Activated T-helper 17 cell treated with anti-CD3 and anti-CD28 coated beads, Interleukin-2, amount 50 U/mL, for 72 hours (primary cell): ENCODE measurements at regions not wholly inside any gene's neighbourhood (a gene's known extent, or its start where the extent isn't known, plus 50 kb on each side); places are given as distances from the start of the nearest gene placed in this dataset.

Experiments
- ATAC-seq: fragments of 150-1000 bp; cut with Tn5 transposase; replicated peaks from 2 replicates; pipeline ENCODE4 v1.10.0; 2021; ENCODE audit warnings: mild to moderate bottlenecking, moderate library complexity
- H3K27ac Mint-ChIP-seq: one replicate; pipeline ENCODE4 v1.8.0; 2022; ENCODE audit warnings: mixed read lengths
- H3K27me3 Mint-ChIP-seq: one replicate; pipeline ENCODE4 v1.8.0; 2022; ENCODE audit warnings: mixed read lengths
- H3K36me3 Mint-ChIP-seq: one replicate; pipeline ENCODE4 v1.8.0; 2022; ENCODE audit warnings: low read depth, mild to moderate bottlenecking, mixed read lengths
- H3K4me1 Mint-ChIP-seq: one replicate; pipeline ENCODE4 v1.8.0; 2022; ENCODE audit warnings: mixed read lengths
- H3K4me3 Mint-ChIP-seq: one replicate; pipeline ENCODE4 v1.8.0; 2022; ENCODE audit warnings: mild to moderate bottlenecking, mixed read lengths
- H3K9me3 Mint-ChIP-seq: one replicate; pipeline ENCODE4 v1.8.0; 2022; ENCODE audit warnings: mixed read lengths

DNA sequence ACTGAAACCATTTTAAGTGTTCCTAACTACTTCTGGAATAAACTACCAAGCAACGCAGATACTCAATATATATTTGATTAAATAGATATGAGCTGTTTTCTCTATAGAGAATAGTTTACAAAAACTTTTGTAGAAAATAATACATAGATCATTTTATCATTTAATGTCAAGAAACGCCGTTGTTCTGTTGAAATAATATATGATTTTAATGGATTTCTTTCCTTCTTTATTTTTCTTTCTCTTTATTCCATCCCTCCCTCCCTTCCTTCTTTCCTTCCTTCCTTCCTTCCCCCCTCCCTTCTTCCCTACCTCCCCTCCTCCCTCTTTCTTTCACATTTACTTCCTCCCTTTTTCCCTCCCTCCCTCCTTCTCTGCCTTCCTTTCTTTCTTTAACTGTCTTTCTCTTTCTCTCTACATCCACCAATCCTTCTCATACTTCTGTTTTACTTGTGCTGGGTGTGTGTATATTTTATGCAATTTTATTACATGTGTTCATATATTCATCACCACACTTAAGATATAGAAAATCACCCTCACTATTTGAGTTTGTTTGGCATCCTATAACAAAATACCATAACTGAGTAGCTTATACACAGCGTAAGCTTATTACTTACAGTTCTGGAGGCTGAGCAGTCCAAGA, 230.9 kb upstream of the BRINP3 start:
- no peak for ATAC-seq
- H3K4me3 Mint-ChIP-seq, result no peak overlapping the region
- no peaks in the 10 kb centered on the region for H3K4me1 Mint-ChIP-seq
- no peaks in the 10 kb centered on the region for H3K36me3 Mint-ChIP-seq
- no peak overlapping the region for H3K27ac Mint-ChIP-seq
- H3K27me3 Mint-ChIP-seq, result no peaks in the 10 kb centered on the region
- H3K9me3 Mint-ChIP-seq, result peaks cover 13% of the 10 kb centered on the region

DNA sequence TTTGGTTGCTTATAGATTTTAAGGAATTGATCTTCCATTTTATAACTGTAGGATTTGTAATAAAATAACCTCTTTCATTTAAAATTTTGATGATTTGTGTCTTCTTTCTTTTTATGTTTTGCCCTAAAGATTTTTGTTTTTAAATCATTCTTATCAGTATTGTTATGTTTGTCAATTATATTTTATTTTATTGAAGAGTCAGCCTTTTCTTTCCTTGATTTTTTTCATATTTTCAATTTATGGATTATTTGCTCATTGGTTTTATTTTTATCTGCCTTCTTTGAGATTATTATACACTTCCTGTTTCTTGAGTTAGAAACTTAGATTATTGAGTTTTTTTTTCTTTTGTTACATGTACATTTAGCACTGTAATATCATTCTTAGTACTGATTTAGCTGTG, 233.4 kb upstream of the BRINP3 start:
- no peak for ATAC-seq
- Mint-ChIP-seq H3K4me1 (no peaks in the 10 kb centered on the region), H3K4me3 (no peak overlapping the region), H3K27ac (no peak overlapping the region), H3K27me3 (no peaks in the 10 kb centered on the region), H3K36me3 (no peaks in the 10 kb centered on the region), H3K9me3 (peaks cover 12% of the 10 kb centered on the region)

- Mint-ChIP-seq H3K4me1 (no peaks in the 10 kb centered on the region), H3K4me3 (no peak overlapping the region), H3K27ac (no peak overlapping the region), H3K27me3 (no peaks in the 10 kb centered on the region), H3K9me3 (peaks cover 10% of the 10 kb centered on the region), H3K36me3 (no peaks in the 10 kb centered on the region)
- no peak for ATAC-seq
These were observed 239.4 kb upstream of the BRINP3 start for GRCh38 chr1:190717055-190717454.

- Mint-ChIP-seq H3K36me3 (no peaks in the 10 kb centered on the region), H3K4me1 (no peaks in the 10 kb centered on the region), H3K9me3 (no peaks in the 10 kb centered on the region), H3K27ac (no peak overlapping the region), H3K27me3 (no peaks in the 10 kb centered on the region), H3K4me3 (no peak overlapping the region)
- no peak for ATAC-seq
These were observed 259.4 kb upstream of the BRINP3 start for GRCh38 chr1:190736971-190737590.

GRCh38 chr1:190738317-190738716, 260.7 kb upstream of the BRINP3 start:
- Mint-ChIP-seq H3K9me3 (no peaks in the 10 kb centered on the region), H3K36me3 (no peaks in the 10 kb centered on the region), H3K27ac (no peak overlapping the region), H3K27me3 (no peaks in the 10 kb centered on the region), H3K4me1 (no peaks in the 10 kb centered on the region), H3K4me3 (no peak overlapping the region)
- no peak for ATAC-seq

DNA sequence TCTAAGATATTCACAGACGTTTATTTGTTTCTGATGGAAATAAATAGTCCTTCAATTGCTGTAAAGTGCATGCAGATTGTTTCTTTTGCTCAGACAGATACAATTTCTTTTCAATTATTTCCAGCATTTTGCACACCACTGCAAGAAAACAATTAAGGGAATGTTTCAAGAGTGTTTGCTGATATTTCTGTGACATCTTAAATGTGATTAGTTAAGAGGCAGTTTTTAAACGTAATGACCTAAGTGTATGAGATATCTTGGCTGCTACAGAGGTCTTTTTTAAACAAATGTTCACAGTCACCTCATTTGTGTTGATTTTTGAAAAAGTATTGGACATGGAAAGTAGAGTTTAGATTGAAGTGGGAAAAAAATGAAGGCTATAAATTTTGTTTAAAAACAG, 262.3 kb upstream of the BRINP3 start:
- no peaks in the 10 kb centered on the region for H3K4me1 Mint-ChIP-seq
- no peak for ATAC-seq
- no peaks in the 10 kb centered on the region for H3K27me3 Mint-ChIP-seq
- peaks cover 4% of the 10 kb centered on the region for H3K9me3 Mint-ChIP-seq
- H3K36me3 Mint-ChIP-seq, result no peaks in the 10 kb centered on the region
- no peak overlapping the region for H3K27ac Mint-ChIP-seq
- no peak overlapping the region for H3K4me3 Mint-ChIP-seq

- H3K36me3 Mint-ChIP-seq, result no peaks in the 10 kb centered on the region
- H3K4me3 Mint-ChIP-seq, result no peak overlapping the region
- ATAC-seq, result no peak
- H3K4me1 Mint-ChIP-seq, result no peaks in the 10 kb centered on the region
- H3K27me3 Mint-ChIP-seq, result no peaks in the 10 kb centered on the region
- peaks cover 4% of the 10 kb centered on the region for H3K9me3 Mint-ChIP-seq
- H3K27ac Mint-ChIP-seq, result no peak overlapping the region
These were observed 270.0 kb upstream of the BRINP3 start for GRCh38 chr1:190747704-190748103.

GRCh38 chr1:190752131-190752530, 274.5 kb upstream of the BRINP3 start:
- H3K36me3 Mint-ChIP-seq, result no peaks in the 10 kb centered on the region
- H3K27ac Mint-ChIP-seq, result no peak overlapping the region
- no peaks in the 10 kb centered on the region for H3K4me1 Mint-ChIP-seq
- H3K9me3 Mint-ChIP-seq, result peaks cover under 1% of the 10 kb centered on the region
- H3K4me3 Mint-ChIP-seq, result no peak overlapping the region
- ATAC-seq, result no peak
- H3K27me3 Mint-ChIP-seq, result no peaks in the 10 kb centered on the region

DNA sequence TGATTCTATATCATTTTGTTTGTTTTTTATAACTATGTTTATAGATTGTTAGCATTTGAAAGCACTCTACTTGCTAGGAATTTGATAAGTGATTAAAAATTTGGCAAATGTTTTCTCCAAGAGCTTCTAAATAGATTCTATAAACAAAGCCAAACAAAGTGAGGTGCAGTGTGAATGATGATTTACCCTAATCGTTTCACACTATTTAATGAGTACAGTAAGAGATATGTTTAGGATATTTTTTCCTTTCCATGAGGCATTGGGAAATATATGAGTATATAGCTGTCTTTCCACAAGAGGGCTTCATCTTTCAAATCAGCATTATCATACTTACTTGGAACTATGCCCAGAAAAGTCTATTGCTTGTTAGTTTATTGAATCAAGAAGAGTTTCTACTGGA, 277.0 kb upstream of the BRINP3 start:
- Mint-ChIP-seq H3K27ac (no peak overlapping the region), H3K4me3 (no peak overlapping the region), H3K27me3 (no peaks in the 10 kb centered on the region), H3K9me3 (peaks cover 4% of the 10 kb centered on the region), H3K36me3 (no peaks in the 10 kb centered on the region), H3K4me1 (no peaks in the 10 kb centered on the region)
- no peak for ATAC-seq

DNA sequence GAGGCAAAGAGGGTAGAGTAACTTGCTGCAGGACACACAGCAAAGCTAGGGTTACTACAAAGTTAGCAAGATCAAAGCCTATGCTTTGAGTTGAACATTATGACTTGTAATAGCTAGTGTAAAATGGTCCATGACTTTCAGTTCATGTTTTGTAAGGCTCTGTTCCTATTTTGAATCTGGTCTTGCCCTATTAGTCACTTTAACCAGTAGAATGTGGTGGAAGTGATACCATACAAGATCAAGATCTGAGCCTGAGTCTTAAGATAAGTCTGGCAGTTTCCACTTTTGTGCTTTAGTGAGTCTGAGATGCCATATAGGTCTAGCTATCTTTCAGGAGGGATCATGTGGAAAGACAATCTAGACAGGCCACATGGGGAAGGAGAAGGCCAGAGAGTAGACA, 282.1 kb upstream of the BRINP3 start:
- no peak overlapping the region for H3K27ac Mint-ChIP-seq
- no peaks in the 10 kb centered on the region for H3K4me1 Mint-ChIP-seq
- H3K9me3 Mint-ChIP-seq, result peaks cover 10% of the 10 kb centered on the region
- H3K36me3 Mint-ChIP-seq, result no peaks in the 10 kb centered on the region
- no peak for ATAC-seq
- no peak overlapping the region for H3K4me3 Mint-ChIP-seq
- H3K27me3 Mint-ChIP-seq, result no peaks in the 10 kb centered on the region

- Mint-ChIP-seq H3K36me3 (no peaks in the 10 kb centered on the region), H3K4me3 (no peak overlapping the region), H3K9me3 (peaks cover 8% of the 10 kb centered on the region), H3K27me3 (no peaks in the 10 kb centered on the region), H3K27ac (no peak overlapping the region), H3K4me1 (no peaks in the 10 kb centered on the region)
- ATAC-seq, result no peak
These were observed 284.7 kb upstream of the BRINP3 start for GRCh38 chr1:190762325-190762724.

DNA sequence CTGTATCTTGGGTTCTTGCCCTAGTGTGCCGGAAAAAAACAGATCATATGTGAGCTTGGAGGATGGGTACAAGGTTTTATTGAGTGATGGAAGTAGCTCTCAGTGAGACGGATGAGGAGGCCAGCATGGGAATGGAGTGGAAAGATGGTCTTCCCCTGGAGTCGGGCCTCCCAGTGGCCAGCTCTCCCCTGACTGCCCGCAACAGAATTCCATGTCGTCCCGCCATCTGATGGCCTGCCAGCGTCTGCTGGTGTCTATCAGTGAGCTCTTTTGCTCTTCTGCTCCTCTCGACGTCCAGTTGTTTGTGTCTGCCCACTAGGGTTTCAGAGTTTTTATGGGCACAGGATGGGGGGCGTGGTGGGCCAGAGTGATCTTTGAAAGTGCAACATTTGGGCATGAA, 315.2 kb upstream of the BRINP3 start:
- H3K4me1 Mint-ChIP-seq, result no peaks in the 10 kb centered on the region
- no peak overlapping the region for H3K27ac Mint-ChIP-seq
- H3K27me3 Mint-ChIP-seq, result no peaks in the 10 kb centered on the region
- ATAC-seq, result no peak
- H3K4me3 Mint-ChIP-seq, result no peak overlapping the region
- peaks cover 5% of the 10 kb centered on the region for H3K9me3 Mint-ChIP-seq
- no peaks in the 10 kb centered on the region for H3K36me3 Mint-ChIP-seq

GRCh38 chr1:190807629-190808028, 330.0 kb upstream of the BRINP3 start:
- H3K36me3 Mint-ChIP-seq, result no peaks in the 10 kb centered on the region
- no peak overlapping the region for H3K4me3 Mint-ChIP-seq
- ATAC-seq, result no peak
- H3K9me3 Mint-ChIP-seq, result peaks cover 8% of the 10 kb centered on the region
- no peak overlapping the region for H3K27ac Mint-ChIP-seq
- H3K27me3 Mint-ChIP-seq, result no peaks in the 10 kb centered on the region
- H3K4me1 Mint-ChIP-seq, result no peaks in the 10 kb centered on the region

DNA sequence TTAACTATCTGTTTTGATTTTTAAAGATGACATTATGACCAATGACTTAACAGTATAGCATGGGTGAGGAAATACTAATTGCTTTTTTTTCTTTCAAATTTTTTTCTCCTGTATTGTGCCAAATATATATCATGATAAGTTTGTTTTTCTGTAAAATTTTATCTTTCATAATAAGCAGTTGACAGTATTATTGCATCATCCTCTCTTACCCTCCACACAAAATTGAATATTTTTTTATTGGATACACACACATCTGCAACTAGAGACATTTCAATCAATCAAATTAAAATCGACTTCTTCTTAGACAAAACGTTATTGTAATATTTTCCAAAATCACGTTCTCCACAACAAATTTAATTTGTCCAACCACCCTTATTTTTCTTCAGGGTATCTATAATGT, 330.4 kb upstream of the BRINP3 start:
- Mint-ChIP-seq H3K4me1 (no peaks in the 10 kb centered on the region), H3K4me3 (no peak overlapping the region), H3K9me3 (peaks cover 8% of the 10 kb centered on the region), H3K27me3 (no peaks in the 10 kb centered on the region), H3K36me3 (no peaks in the 10 kb centered on the region), H3K27ac (no peak overlapping the region)
- ATAC-seq, result no peak

- H3K9me3 Mint-ChIP-seq, result peaks cover 8% of the 10 kb centered on the region
- H3K36me3 Mint-ChIP-seq, result no peaks in the 10 kb centered on the region
- no peaks in the 10 kb centered on the region for H3K27me3 Mint-ChIP-seq
- no peak overlapping the region for H3K4me3 Mint-ChIP-seq
- ATAC-seq, result no peak
- H3K4me1 Mint-ChIP-seq, result no peaks in the 10 kb centered on the region
- no peak overlapping the region for H3K27ac Mint-ChIP-seq
These were observed 331.6 kb upstream of the BRINP3 start for GRCh38 chr1:190809312-190809711.

- no peak overlapping the region for H3K4me3 Mint-ChIP-seq
- no peak for ATAC-seq
- H3K36me3 Mint-ChIP-seq, result no peaks in the 10 kb centered on the region
- H3K4me1 Mint-ChIP-seq, result no peaks in the 10 kb centered on the region
- no peak overlapping the region for H3K27ac Mint-ChIP-seq
- H3K27me3 Mint-ChIP-seq, result no peaks in the 10 kb centered on the region
- H3K9me3 Mint-ChIP-seq, result peaks cover 8% of the 10 kb centered on the region
These were observed 335.3 kb upstream of the BRINP3 start for GRCh38 chr1:190812996-190813395.
